KMS-11 (cell line): ENCODE measurements at regions not wholly inside any gene's neighbourhood (a gene's known extent, or its start where the extent isn't known, plus 50 kb on each side); places are given as distances from the start of the nearest gene placed in this dataset.

Experiments
- H2AFZ ChIP-seq: fragments of 200-600 bp; sonication (generic); 2 replicates; pipeline ENCODE4 v1.6.1; 2016; ENCODE audit warnings: antibody characterized with exemption, mixed run types, low read depth
- H3K27ac ChIP-seq: fragments of 200-600 bp; sonication (generic); 2 replicates; pipeline ENCODE4 v1.6.1; 2016; ENCODE audit warnings: mild to moderate bottlenecking, mixed run types
- H3K27me3 ChIP-seq: fragments of 200-600 bp; sonication (generic); 2 replicates; pipeline ENCODE4 v1.6.1; 2017; ENCODE audit warnings: mild to moderate bottlenecking, low read depth, mixed run types, moderate library complexity; ENCODE audit not compliant: insufficient read depth
- H3K36me3 ChIP-seq: fragments of 200-600 bp; sonication (generic); 2 replicates; pipeline ENCODE4 v1.6.1; 2017; ENCODE audit warnings: mild to moderate bottlenecking, mixed run types; ENCODE audit not compliant: insufficient read depth
- H3K4me1 ChIP-seq: fragments of 200-600 bp; sonication (generic); 2 replicates; pipeline ENCODE4 v1.6.1; 2016; ENCODE audit warnings: mild to moderate bottlenecking, low read depth, mixed run types; ENCODE audit not compliant: poor library complexity, severe bottlenecking
- H3K4me2 ChIP-seq: fragments of 200-600 bp; sonication (generic); 2 replicates; pipeline ENCODE4 v1.7.0; 2016; ENCODE audit warnings: mild to moderate bottlenecking, mixed run types
- H3K4me3 ChIP-seq: fragments of 200-600 bp; sonication (generic); IDR thresholded peaks from 2 replicates; pipeline ENCODE4 v1.6.1; 2017; ENCODE audit warnings: low read depth, low read length, mixed read lengths; ENCODE audit not compliant: insufficient read depth
- H3K79me2 ChIP-seq: fragments of 200-600 bp; sonication (generic); 2 replicates; pipeline ENCODE4 v1.6.1; 2016; ENCODE audit warnings: low read depth, mixed run types; ENCODE audit not compliant: insufficient read depth
- H3K9ac ChIP-seq: fragments of 200-600 bp; sonication (generic); 2 replicates; pipeline ENCODE4 v1.6.1; 2016; ENCODE audit warnings: mild to moderate bottlenecking, mixed run types
- H4K20me1 ChIP-seq: fragments of 200-600 bp; sonication (generic); 2 replicates; pipeline ENCODE4 v1.6.1; 2016; ENCODE audit warnings: mild to moderate bottlenecking, mixed run types; ENCODE audit not compliant: insufficient read depth
- TF ChIP-seq, protein P1 (sequence below): fragments of 200-600 bp; sonication (generic); conservative IDR thresholded peaks from 2 replicates; pipeline ENCODE4 v1.6.1; 2017; ENCODE audit warnings: low read depth, mild to moderate bottlenecking, antibody characterized with exemption, low read length, moderate library complexity, mixed read lengths

GRCh38 chr7:138295049-138295637 lies 164.9 kb upstream of the TRIM24 start:
- Histone ChIP-seq H3K79me2 (no peaks in the 10 kb centered on the region), H3K27me3 (no peaks in the 10 kb centered on the region), H3K4me1 (no peaks in the 10 kb centered on the region), H3K27ac (no peak overlapping the region), H3K4me2 (peak overlapping the region; percentile 1; the same call in 1 of the 2 replicates), H3K36me3 (no peaks in the 10 kb centered on the region), H3K4me3 (no peak overlapping the region), H2AFZ (no peak overlapping the region), H3K9ac (no peak overlapping the region), H4K20me1 (no peaks in the 10 kb centered on the region)
- TF ChIP-seq, protein P1, sequence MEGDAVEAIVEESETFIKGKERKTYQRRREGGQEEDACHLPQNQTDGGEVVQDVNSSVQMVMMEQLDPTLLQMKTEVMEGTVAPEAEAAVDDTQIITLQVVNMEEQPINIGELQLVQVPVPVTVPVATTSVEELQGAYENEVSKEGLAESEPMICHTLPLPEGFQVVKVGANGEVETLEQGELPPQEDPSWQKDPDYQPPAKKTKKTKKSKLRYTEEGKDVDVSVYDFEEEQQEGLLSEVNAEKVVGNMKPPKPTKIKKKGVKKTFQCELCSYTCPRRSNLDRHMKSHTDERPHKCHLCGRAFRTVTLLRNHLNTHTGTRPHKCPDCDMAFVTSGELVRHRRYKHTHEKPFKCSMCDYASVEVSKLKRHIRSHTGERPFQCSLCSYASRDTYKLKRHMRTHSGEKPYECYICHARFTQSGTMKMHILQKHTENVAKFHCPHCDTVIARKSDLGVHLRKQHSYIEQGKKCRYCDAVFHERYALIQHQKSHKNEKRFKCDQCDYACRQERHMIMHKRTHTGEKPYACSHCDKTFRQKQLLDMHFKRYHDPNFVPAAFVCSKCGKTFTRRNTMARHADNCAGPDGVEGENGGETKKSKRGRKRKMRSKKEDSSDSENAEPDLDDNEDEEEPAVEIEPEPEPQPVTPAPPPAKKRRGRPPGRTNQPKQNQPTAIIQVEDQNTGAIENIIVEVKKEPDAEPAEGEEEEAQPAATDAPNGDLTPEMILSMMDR, result no peak

GRCh38 chr7:138297526-138297925 lies 162.5 kb upstream of the TRIM24 start:
- H3K4me2 ChIP-seq, result no peak overlapping the region
- H4K20me1 ChIP-seq, result no peaks in the 10 kb centered on the region
- H3K27me3 ChIP-seq, result no peaks in the 10 kb centered on the region
- H3K36me3 ChIP-seq, result no peaks in the 10 kb centered on the region
- H3K4me3 ChIP-seq, result no peak overlapping the region
- no peak overlapping the region for H3K9ac ChIP-seq
- H2AFZ ChIP-seq, result no peak overlapping the region
- no peak overlapping the region for H3K27ac ChIP-seq
- H3K79me2 ChIP-seq, result no peaks in the 10 kb centered on the region
- TF ChIP-seq, protein P1, result no peak
- no peaks in the 10 kb centered on the region for H3K4me1 ChIP-seq

- no peak overlapping the region for H2AFZ ChIP-seq
- no peaks in the 10 kb centered on the region for H3K79me2 ChIP-seq
- H3K36me3 ChIP-seq, result no peaks in the 10 kb centered on the region
- H3K4me3 ChIP-seq, result no peak overlapping the region
- H3K27me3 ChIP-seq, result no peaks in the 10 kb centered on the region
- H3K9ac ChIP-seq, result no peak overlapping the region
- H3K4me1 ChIP-seq, result no peaks in the 10 kb centered on the region
- no peaks in the 10 kb centered on the region for H4K20me1 ChIP-seq
- H3K27ac ChIP-seq, result no peak overlapping the region
- TF ChIP-seq, protein P1, result no peak
- no peak overlapping the region for H3K4me2 ChIP-seq
Measured at GRCh38 chr7:138299066-138299465, 161.0 kb upstream of the TRIM24 start.

DNA sequence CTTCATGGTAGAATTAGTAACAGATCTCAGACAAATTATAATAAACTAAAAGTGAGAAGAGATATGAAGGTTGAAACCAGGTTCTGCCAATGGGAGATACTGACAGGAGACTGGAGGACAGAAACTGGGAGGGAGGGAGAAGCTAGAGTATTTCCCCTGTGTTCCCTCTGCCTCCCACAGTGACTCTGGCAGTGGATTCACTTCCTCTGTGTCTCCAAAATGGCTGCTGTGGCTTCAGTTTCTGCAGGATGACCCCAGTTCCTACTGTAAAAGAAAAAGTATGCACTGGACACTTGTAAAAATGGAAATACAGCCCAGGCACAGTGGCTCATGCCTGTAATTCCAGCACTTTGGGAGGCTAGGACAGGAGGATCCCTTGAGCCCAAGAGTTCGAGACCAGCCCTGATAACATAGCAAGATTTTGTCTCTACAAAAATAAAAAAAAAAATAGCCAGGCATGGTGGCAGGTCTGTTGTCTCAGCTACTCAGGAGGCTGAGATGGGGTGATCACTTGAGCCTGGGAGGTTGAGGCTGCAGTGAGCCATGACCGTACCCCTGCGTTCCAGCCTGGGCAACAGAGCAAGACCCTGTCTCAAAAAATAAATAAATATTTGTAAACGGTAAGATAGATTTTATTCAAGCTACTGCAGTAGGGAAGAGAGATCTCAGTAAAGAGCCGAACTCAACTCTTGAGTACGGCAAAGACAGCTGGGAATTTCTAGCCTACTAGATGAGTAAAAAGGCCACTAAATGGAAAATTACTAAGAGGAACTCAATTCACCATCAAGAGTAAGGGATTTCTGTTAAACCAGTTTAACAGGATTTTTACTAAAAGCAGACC lies 156.6 kb upstream of the TRIM24 start:
- no peak overlapping the region for H3K4me2 ChIP-seq
- no peak overlapping the region for H3K27ac ChIP-seq
- H3K4me1 ChIP-seq, result no peaks in the 10 kb centered on the region
- no peak overlapping the region for H3K4me3 ChIP-seq
- TF ChIP-seq, protein P1, result no peak
- no peak overlapping the region for H2AFZ ChIP-seq
- H3K36me3 ChIP-seq, result no peaks in the 10 kb centered on the region
- H3K79me2 ChIP-seq, result no peaks in the 10 kb centered on the region
- no peak overlapping the region for H3K9ac ChIP-seq
- no peaks in the 10 kb centered on the region for H3K27me3 ChIP-seq
- H4K20me1 ChIP-seq, result no peaks in the 10 kb centered on the region
